ENCODE measurements at regions not wholly inside any gene's neighbourhood (a gene's known extent, or its start where the extent isn't known, plus 50 kb on each side); places are given as distances from the start of the nearest gene placed in this dataset.

DNA sequence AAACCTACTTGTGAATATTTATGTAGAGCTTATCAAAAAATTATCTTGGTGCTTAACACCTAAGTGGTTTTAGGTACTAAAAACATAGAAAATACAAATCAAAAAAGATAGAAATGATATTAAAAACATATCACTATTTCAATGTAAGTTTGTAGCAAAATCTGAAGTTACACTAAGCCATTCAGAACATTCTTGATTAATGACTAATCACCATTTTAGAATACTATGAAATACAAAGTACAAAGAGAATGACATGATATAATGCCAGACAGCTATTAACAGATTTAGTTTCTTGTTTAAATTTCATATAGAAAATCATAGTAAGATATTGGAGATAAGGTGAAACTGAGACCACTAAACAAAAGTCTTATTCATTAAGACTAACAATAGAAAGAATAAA, 169.7 kb upstream of the AGTR1 start:
- TF ChIP-seq, protein P1, sequence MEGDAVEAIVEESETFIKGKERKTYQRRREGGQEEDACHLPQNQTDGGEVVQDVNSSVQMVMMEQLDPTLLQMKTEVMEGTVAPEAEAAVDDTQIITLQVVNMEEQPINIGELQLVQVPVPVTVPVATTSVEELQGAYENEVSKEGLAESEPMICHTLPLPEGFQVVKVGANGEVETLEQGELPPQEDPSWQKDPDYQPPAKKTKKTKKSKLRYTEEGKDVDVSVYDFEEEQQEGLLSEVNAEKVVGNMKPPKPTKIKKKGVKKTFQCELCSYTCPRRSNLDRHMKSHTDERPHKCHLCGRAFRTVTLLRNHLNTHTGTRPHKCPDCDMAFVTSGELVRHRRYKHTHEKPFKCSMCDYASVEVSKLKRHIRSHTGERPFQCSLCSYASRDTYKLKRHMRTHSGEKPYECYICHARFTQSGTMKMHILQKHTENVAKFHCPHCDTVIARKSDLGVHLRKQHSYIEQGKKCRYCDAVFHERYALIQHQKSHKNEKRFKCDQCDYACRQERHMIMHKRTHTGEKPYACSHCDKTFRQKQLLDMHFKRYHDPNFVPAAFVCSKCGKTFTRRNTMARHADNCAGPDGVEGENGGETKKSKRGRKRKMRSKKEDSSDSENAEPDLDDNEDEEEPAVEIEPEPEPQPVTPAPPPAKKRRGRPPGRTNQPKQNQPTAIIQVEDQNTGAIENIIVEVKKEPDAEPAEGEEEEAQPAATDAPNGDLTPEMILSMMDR (IDR thresholded peaks at IDR 0.05), result no peak
- no peak overlapping the region for H3K9ac ChIP-seq
- no peak overlapping the region for H3K27ac ChIP-seq
- H3K36me3 ChIP-seq (ENCODE audit: control insufficient read depth, insufficient read depth, low read length), result no peaks in the 10 kb centered on the region
- H3K27me3 ChIP-seq (ENCODE audit: control insufficient read depth, insufficient read depth, low read length), result no peaks in the 10 kb centered on the region
- H3K9me3 ChIP-seq (ENCODE audit: control insufficient read depth, low read length), result peaks cover 5% of the 10 kb centered on the region
- H3K79me2 ChIP-seq, result no peaks in the 10 kb centered on the region
- no peak overlapping the region for H2AFZ ChIP-seq
- no peaks in the 10 kb centered on the region for H3K4me1 ChIP-seq
- no peak overlapping the region for H3K4me2 ChIP-seq (ENCODE audit: low read length)
- H3K4me3 ChIP-seq (ENCODE audit: low read depth, low read length), result no peak overlapping the region

DNA sequence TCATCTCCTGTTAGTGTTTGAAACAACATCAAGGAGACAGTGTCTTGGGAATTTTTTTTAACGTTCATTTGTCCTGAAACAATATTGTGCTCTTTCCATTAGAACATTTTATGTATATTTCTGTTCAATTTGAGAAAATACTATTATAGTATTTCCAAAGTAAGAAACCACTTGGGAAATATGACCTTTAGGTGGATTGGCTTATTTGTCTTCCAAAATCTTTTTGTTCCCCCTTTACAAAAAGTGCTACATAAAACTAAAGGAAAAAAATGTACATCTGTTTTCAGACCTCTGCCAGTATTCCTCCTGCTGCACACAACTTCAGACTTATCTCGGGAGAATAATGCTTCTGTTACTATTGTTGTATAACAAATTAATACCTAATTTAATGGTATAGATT, 165.9 kb upstream of the AGTR1 start:
- no peak overlapping the region for H3K27ac ChIP-seq
- H3K9me3 ChIP-seq (ENCODE audit: control insufficient read depth, low read length), result peaks cover 3% of the 10 kb centered on the region
- no peak overlapping the region for H2AFZ ChIP-seq
- no peak overlapping the region for H3K4me2 ChIP-seq (ENCODE audit: low read length)
- TF ChIP-seq, protein P1 (IDR thresholded peaks at IDR 0.05), result no peak
- H3K4me3 ChIP-seq (ENCODE audit: low read depth, low read length), result no peak overlapping the region
- H3K36me3 ChIP-seq (ENCODE audit: control insufficient read depth, insufficient read depth, low read length), result no peaks in the 10 kb centered on the region
- no peak overlapping the region for H3K9ac ChIP-seq
- no peaks in the 10 kb centered on the region for H3K27me3 ChIP-seq (ENCODE audit: control insufficient read depth, insufficient read depth, low read length)
- H3K79me2 ChIP-seq, result no peaks in the 10 kb centered on the region
- H3K4me1 ChIP-seq, result no peaks in the 10 kb centered on the region

DNA sequence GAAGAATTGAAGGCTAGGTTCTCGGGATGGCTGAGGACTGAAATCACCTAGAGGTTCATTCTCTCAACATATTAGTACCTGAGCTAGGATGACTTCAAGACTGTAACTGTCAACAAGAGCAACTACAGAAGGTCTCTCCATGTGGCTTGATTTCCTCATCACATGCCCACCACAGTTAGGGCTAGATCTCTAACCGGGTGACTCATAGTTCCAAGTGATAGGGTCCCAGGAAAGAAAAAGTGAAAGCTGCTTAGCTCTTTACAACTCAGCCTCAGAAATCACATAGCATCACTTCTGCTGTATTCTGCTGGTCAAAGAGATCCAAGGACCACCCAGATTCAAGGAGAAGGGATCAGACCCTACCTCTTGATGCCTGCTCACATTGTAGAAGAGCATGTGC, 165.4 kb upstream of the AGTR1 start:
- Histone ChIP-seq H3K4me1 (no peaks in the 10 kb centered on the region), H3K4me3 (ENCODE audit: low read depth, low read length) (no peak overlapping the region), H3K27me3 (ENCODE audit: control insufficient read depth, insufficient read depth, low read length) (no peaks in the 10 kb centered on the region), H3K4me2 (ENCODE audit: low read length) (no peak overlapping the region), H3K9ac (no peak overlapping the region), H3K79me2 (no peaks in the 10 kb centered on the region), H3K36me3 (ENCODE audit: control insufficient read depth, insufficient read depth, low read length) (no peaks in the 10 kb centered on the region), H3K27ac (no peak overlapping the region), H3K9me3 (ENCODE audit: control insufficient read depth, low read length) (no peaks in the 10 kb centered on the region), H2AFZ (no peak overlapping the region)
- TF ChIP-seq, protein P1 (IDR thresholded peaks at IDR 0.05), result no peak

DNA sequence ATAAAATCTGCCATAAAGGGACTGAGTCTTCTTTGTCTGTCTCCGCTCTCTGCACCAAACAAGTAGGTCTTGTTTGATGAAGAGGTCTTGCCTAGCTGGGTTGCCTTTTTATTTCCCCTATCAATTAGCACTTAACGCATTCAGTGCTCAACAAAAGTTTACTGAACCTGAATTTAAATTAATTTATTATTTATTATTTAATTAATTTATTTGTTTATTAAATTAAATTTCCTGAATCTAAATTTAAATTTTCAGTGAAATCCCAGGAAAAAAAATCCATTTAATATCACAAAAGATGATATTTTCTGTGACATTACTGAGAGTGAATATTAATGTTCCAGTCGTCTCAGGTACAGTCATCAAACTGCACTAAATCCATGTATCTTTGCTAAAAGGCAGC, 164.9 kb upstream of the AGTR1 start:
- no peaks in the 10 kb centered on the region for H3K4me1 ChIP-seq
- H3K9me3 ChIP-seq (ENCODE audit: control insufficient read depth, low read length), result no peaks in the 10 kb centered on the region
- no peak overlapping the region for H2AFZ ChIP-seq
- H3K79me2 ChIP-seq, result no peaks in the 10 kb centered on the region
- no peaks in the 10 kb centered on the region for H3K27me3 ChIP-seq (ENCODE audit: control insufficient read depth, insufficient read depth, low read length)
- H3K4me2 ChIP-seq (ENCODE audit: low read length), result no peak overlapping the region
- no peak overlapping the region for H3K9ac ChIP-seq
- no peaks in the 10 kb centered on the region for H3K36me3 ChIP-seq (ENCODE audit: control insufficient read depth, insufficient read depth, low read length)
- no peak overlapping the region for H3K4me3 ChIP-seq (ENCODE audit: low read depth, low read length)
- H3K27ac ChIP-seq, result no peak overlapping the region
- TF ChIP-seq, protein P1 (IDR thresholded peaks at IDR 0.05), result no peak

DNA sequence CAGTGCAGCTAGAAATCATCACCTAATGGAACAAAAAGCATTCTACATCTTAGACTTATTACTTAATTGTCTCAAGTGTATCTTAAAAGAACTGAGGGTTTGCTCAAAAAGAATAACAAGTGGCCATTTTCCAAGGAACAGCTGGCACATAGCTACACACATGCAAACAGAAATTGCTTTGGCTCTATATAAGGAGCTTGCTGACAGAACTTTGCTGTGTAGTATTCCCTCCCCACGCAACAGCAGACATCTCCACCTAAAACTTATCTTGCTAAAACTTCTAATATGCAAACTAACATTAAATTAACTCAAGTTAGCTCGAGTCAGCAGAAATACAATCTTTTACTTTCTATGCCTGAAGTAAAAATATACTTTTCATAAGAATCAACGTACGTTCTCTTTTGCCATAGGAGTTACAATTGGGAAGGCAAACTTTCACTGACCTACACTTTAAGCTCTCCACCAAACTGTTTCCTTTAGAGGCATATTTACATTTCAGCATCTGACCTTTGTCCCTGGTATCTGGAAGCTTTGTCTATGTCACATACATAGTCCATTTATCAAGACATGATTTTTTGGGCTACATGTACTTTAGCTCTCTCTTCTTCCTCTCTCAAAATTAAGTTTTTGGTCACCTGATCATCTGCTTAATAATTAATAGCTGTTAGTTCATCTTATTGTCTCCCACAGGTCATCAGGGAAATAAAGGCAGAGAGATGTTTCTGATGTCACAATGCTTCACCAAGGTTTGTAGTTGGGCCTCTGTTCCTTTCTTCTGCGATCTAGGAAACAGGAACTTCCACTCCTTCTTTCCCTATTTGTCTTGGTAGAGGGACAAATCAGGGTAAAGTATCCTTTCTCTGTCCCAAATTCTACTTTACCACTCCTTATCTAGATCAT, 163.4 kb upstream of the AGTR1 start:
- TF ChIP-seq, protein P1 (IDR thresholded peaks at IDR 0.05), result no peak

More for the DNA sequence above, 163.4 kb upstream of the AGTR1 start:
- Histone ChIP-seq H3K27ac (no peak overlapping the region), H2AFZ (no peak overlapping the region), H3K4me3 (ENCODE audit: low read depth, low read length) (no peak overlapping the region), H3K9me3 (ENCODE audit: control insufficient read depth, low read length) (no peaks in the 10 kb centered on the region), H3K36me3 (ENCODE audit: control insufficient read depth, insufficient read depth, low read length) (no peaks in the 10 kb centered on the region), H3K27me3 (ENCODE audit: control insufficient read depth, insufficient read depth, low read length) (no peaks in the 10 kb centered on the region), H3K9ac (no peak overlapping the region), H3K4me2 (ENCODE audit: low read length) (no peak overlapping the region), H3K4me1 (no peaks in the 10 kb centered on the region), H3K79me2 (no peaks in the 10 kb centered on the region)

Measured in parathyroid adenoma (tissue), 2 donors.